Activated CD4-positive, alpha-beta memory T cell treated with anti-CD3 and anti-CD28 coated beads for 36 hours (primary cell): ENCODE measurements at regions not wholly inside any gene's neighbourhood (a gene's known extent, or its start where the extent isn't known, plus 50 kb on each side); places are given as distances from the start of the nearest gene placed in this dataset.

Experiments
- CTCF ChIA-PET: fragments of 350-600 bp; sonication (Branson Sonifier 250); formaldehyde crosslinking; loops from one replicate; lab custom pipeline; 2021; ENCODE audit warnings: antibody characterized with exemption, inconsistent platforms; lab: Charles Lee
- POLR2A ChIA-PET: fragments of 350-600 bp; sonication (Branson Sonifier 250); formaldehyde crosslinking; loops from one replicate; lab custom pipeline; 2021; ENCODE audit warnings: antibody characterized with exemption; lab: Charles Lee
- DNase-seq: peaks from one replicate; pipeline ENCODE4 v3.0.0-alpha.2; 2020
- H3K27ac Mint-ChIP-seq: one replicate; pipeline ENCODE4 v1.8.0; 2021; ENCODE audit warnings: mixed read lengths
- H3K27me3 Mint-ChIP-seq: one replicate; pipeline ENCODE4 v1.8.0; 2021; ENCODE audit warnings: mixed read lengths
- H3K36me3 Mint-ChIP-seq: one replicate; pipeline ENCODE4 v1.8.0; 2021; ENCODE audit warnings: mixed read lengths
- H3K4me1 Mint-ChIP-seq: one replicate; pipeline ENCODE4 v1.8.0; 2021; ENCODE audit warnings: low read depth, mixed read lengths
- H3K4me3 Mint-ChIP-seq: one replicate; pipeline ENCODE4 v1.8.0; 2021; ENCODE audit warnings: mild to moderate bottlenecking, mixed read lengths
- H3K9me3 Mint-ChIP-seq: one replicate; pipeline ENCODE4 v1.8.0; 2021; ENCODE audit warnings: mixed read lengths
- intact Hi-C: fragments of 100-400 bp; cut with micrococcal nuclease; formaldehyde crosslinking; loops from one replicate; pipeline ENCODE4 v1.15.1; 2023

- H3K4me3 Mint-ChIP-seq, result no peak overlapping the region
- ChIA-PET CTCF (interaction anchor here (1.2 kb wide), 2 partner anchors 9 to 370 kb away, joined by 3 to 4 read pairs; no protein-coding TSS in a partner anchor), POLR2A (no interaction called here)
- DNase-seq, result no peak
- H3K9me3 Mint-ChIP-seq, result no peaks in the 10 kb centered on the region
- H3K27me3 Mint-ChIP-seq, result peaks cover 2% of the 10 kb centered on the region
- no peaks in the 10 kb centered on the region for H3K36me3 Mint-ChIP-seq
- intact Hi-C loops, result no loop called here
- H3K27ac Mint-ChIP-seq, result no peak overlapping the region
- H3K4me1 Mint-ChIP-seq, result peaks cover 3% of the 10 kb centered on the region
Observed at GRCh38 chr4:10168151-10168550, 51.6 kb upstream of the WDR1 start.

DNA sequence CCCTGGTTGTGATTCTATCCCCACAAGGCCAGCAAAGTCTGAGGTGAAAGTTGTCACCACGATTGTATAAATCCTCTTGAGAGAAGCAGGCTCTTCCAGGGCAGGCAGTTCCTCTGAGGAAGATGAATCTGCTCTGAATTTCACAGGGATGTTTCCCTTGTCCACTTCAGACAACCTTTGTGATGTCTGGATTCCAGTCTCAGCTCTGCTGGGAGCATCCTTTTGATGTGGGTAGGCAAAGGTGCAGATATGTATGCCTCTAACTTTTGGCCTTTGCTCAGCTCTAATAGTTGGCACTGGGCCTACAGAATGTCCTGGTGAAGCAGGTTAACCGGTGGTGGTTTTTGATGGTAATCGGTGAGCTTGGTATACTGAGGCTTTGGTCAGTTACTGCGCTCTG lies 50.6 kb upstream of the WDR1 start:
- ChIA-PET POLR2A (no interaction called here), CTCF (interaction anchor here (1.2 kb wide), 1 partner anchor 371 kb away, joined by 4 read pairs; no protein-coding TSS in a partner anchor)
- no peak for DNase-seq
- intact Hi-C loops, result no loop called here
- Mint-ChIP-seq H3K27me3 (peaks cover 2% of the 10 kb centered on the region), H3K4me1 (peaks cover 11% of the 10 kb centered on the region), H3K27ac (no peak overlapping the region), H3K36me3 (no peaks in the 10 kb centered on the region), H3K4me3 (no peak overlapping the region), H3K9me3 (no peaks in the 10 kb centered on the region)
